Endothelial cell of umbilical vein (primary cell): ENCODE measurements at regions not wholly inside any gene's neighbourhood (a gene's known extent, or its start where the extent isn't known, plus 50 kb on each side); places are given as distances from the start of the nearest gene placed in this dataset.

Source experiments
- BruUV-seq: library from RNA; stranded (reverse); fragments of 400-500 nt; replicated peaks from 2 replicates; lab custom pipeline; 2021; lab: Mats Ljungman, UMichigan
- CTCF ChIA-PET: fragments of 300-600, 350-600 bp; sonication (Branson Sonifier 250); formaldehyde crosslinking; loops from one replicate; lab custom pipeline; 2021; ENCODE audit warnings: antibody characterized with exemption, inconsistent platforms; lab: Charles Lee
- POLR2A ChIA-PET: fragments of 300-600, 350-600 bp; sonication (Branson Sonifier 250); formaldehyde crosslinking; loops from one replicate; lab custom pipeline; 2021; ENCODE audit warnings: antibody characterized with exemption, inconsistent platforms; lab: Charles Lee
- DNase-seq: peaks from one replicate; pipeline ENCODE4 v3.0.0-alpha.2; 2011; ENCODE audit warnings: low read depth, low spot score
- FAIRE-seq: peaks from 2 replicates; lab custom pipeline; 2011; peaks lifted over from hg19 to GRCh38; lab: Jason Lieb, UNC
- H2AFZ ChIP-seq: 2 replicates; pipeline ENCODE4 v1.6.0; 2012; ENCODE audit warnings: low read depth, low read length, control low read depth, inconsistent platforms
- H3K27ac ChIP-seq: 2 replicates; pipeline ENCODE4 v1.5.1; 2011; ENCODE audit warnings: low read depth, mild to moderate bottlenecking, control low read depth, low read length, moderate library complexity; ENCODE audit not compliant: insufficient read depth
- H3K27me3 ChIP-seq, 2 experiments: 2 replicates each; pipeline versions ENCODE4 v1.6.0 to v1.6.1; 2011; ENCODE audit warnings: low read length in 2 of 2, mixed read lengths in 1 of 2; ENCODE audit not compliant: control insufficient read depth in 2 of 2, insufficient read depth in 2 of 2
- H3K36me3 ChIP-seq, 2 experiments: 2 replicates in 1 of 2; 3 replicates in 1 of 2; pipeline ENCODE4 v1.5.1; 2011; ENCODE audit warnings: low read length in 2 of 2, mild to moderate bottlenecking in 1 of 2, moderate library complexity in 1 of 2; ENCODE audit not compliant: control insufficient read depth in 2 of 2, insufficient read depth in 2 of 2; ENCODE audit errors: extremely low read depth in 1 of 2
- H3K4me1 ChIP-seq: 3 replicates; pipeline ENCODE4 v1.5.1; 2011; ENCODE audit warnings: mild to moderate bottlenecking, low read length; ENCODE audit not compliant: control insufficient read depth, insufficient read depth; ENCODE audit errors: extremely low read depth
- H3K4me2 ChIP-seq: 2 replicates; pipeline ENCODE4 v1.6.1; 2011; ENCODE audit warnings: low read length, control low read depth, mixed read lengths; ENCODE audit not compliant: insufficient read depth
- H3K4me3 ChIP-seq, 3 experiments: fragments of 200-600 bp in 1 of 3; sonication (generic), shearing (Covaris generic) in 1 of 3; replicated peaks in 1 of 3; 2 replicates each; pipeline ENCODE4 v1.5.1; 2011 to 2016; ENCODE audit warnings: control low read depth in 3 of 3, low read length in 3 of 3, mild to moderate bottlenecking in 2 of 3, inconsistent platforms in 1 of 3, low read depth in 1 of 3, moderate library complexity in 1 of 3; ENCODE audit not compliant: insufficient read depth in 1 of 3
- H3K79me2 ChIP-seq: 2 replicates; pipeline ENCODE4 v1.6.0; 2012; ENCODE audit warnings: low read length, inconsistent platforms; ENCODE audit not compliant: control insufficient read depth, insufficient read depth
- H3K9ac ChIP-seq: replicated peaks from 2 replicates; pipeline ENCODE3; 2011; ENCODE audit warnings: low read length, control low read depth; ENCODE audit not compliant: insufficient read depth; ENCODE audit errors: extremely low read depth
- H3K9me1 ChIP-seq: replicated peaks from 3 replicates; pipeline ENCODE4 v1.6.0; 2011; ENCODE audit warnings: mild to moderate bottlenecking, low read length; ENCODE audit not compliant: control insufficient read depth, insufficient read depth; ENCODE audit errors: extremely low read depth
- H3K9me3 ChIP-seq: replicated peaks from 2 replicates; pipeline ENCODE4 v1.5.1; 2012; ENCODE audit warnings: low read length, inconsistent platforms; ENCODE audit not compliant: control insufficient read depth, insufficient read depth
- H4K20me1 ChIP-seq: replicated peaks from 2 replicates; pipeline ENCODE3; 2011; ENCODE audit warnings: mild to moderate bottlenecking, low read length; ENCODE audit not compliant: control insufficient read depth, insufficient read depth; ENCODE audit errors: extremely low read depth
- EZH2 ChIP-seq: IDR thresholded peaks from 2 replicates; pipeline ENCODE4 v1.6.1; 2012; ENCODE audit warnings: borderline replicate concordance, low read depth, mild to moderate bottlenecking, moderate library complexity, low read length, inconsistent platforms; ENCODE audit not compliant: severe bottlenecking
- FOS ChIP-seq: IDR thresholded peaks from 2 replicates; pipeline ENCODE4 v1.6.1; 2011; ENCODE audit warnings: mild to moderate bottlenecking, low read length, moderate library complexity, borderline replicate concordance; ENCODE audit not compliant: insufficient read depth
- GATA2 ChIP-seq: IDR thresholded peaks from 2 replicates; pipeline ENCODE4 v1.7.0; 2011; ENCODE audit warnings: low read depth, mild to moderate bottlenecking, moderate library complexity, mixed read lengths, low read length; ENCODE audit not compliant: insufficient read length, insufficient read depth
- JUN ChIP-seq: IDR thresholded peaks from 2 replicates; pipeline ENCODE4 v1.6.1; 2011; ENCODE audit warnings: borderline replicate concordance, low read depth; ENCODE audit not compliant: insufficient read length, insufficient read depth
- MYC ChIP-seq: IDR thresholded peaks from one replicate; pipeline ENCODE4 v1.6.1; 2011; ENCODE audit warnings: mild to moderate bottlenecking, low read depth, low read length
- POLR2A ChIP-seq: IDR thresholded peaks from 2 replicates; pipeline ENCODE4 v1.6.1; 2012; ENCODE audit warnings: low read depth, mild to moderate bottlenecking, control low read depth, low read length
- POLR2AphosphoS5 ChIP-seq: IDR thresholded peaks from 2 replicates; pipeline ENCODE4 v1.6.1; 2012; ENCODE audit warnings: low read depth, mild to moderate bottlenecking, control low read depth, low read length, moderate library complexity; ENCODE audit not compliant: insufficient read depth
- dilution Hi-C: fragments of 300-500 bp; cut with MboI; formaldehyde crosslinking; loops from one replicate; pipeline ENCODE4 v1.15.0; 2019; ENCODE audit warnings: low sequenced_read_pairs; ENCODE audit not compliant: extremely low pct_ligation_motif_present
- intact Hi-C: fragments of 100-400 bp; cut with micrococcal nuclease; formaldehyde crosslinking; loops from one replicate; pipeline ENCODE4 v1.10.0; 2022
- TF ChIP-seq, protein P1 (sequence below): IDR thresholded peaks from 2 replicates; pipeline ENCODE4 v1.6.1; 2011; ENCODE audit not compliant: insufficient read depth, insufficient read length
- TF ChIP-seq, protein P2 (sequence below), 2 donors: IDR thresholded peaks; 1 replicate in 1 of 2; 2 replicates in 1 of 2; pipeline ENCODE4 v1.5.1; 2011; ENCODE audit warnings: low read length in 2 of 2, mild to moderate bottlenecking in 2 of 2, moderate library complexity in 2 of 2, control low read depth in 1 of 2, inconsistent platforms in 1 of 2, low read depth in 1 of 2; ENCODE audit not compliant: insufficient read depth in 1 of 2; ENCODE audit errors: extremely low read depth in 1 of 2

DNA sequence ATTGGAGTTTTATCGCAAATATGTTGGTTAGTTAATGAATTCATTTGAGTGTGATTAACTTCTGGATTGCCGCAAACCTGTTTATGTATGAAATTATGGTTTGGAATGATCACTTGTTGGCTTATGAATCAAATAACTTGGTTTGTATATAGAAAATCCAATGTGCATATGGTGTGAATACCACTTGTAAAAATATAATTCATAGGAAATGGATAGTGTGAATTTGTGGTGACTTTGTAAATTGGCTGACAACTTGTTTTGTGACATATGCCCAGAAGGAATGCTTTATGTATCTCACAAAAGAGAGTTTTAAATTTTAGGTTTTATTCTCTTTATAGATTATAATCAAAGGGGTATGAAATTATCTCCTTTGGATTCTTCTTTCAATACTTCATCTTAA, 436.2 kb downstream of the EPHA5 start:
- DNase-seq (no peak), FAIRE-seq (no peak)
- H4K20me1 ChIP-seq, result no peaks in the 10 kb centered on the region
- H3K36me3 ChIP-seq, result no peaks in the 10 kb centered on the region
- H3K27ac ChIP-seq, result no peak overlapping the region
- H3K79me2 ChIP-seq, result no peaks in the 10 kb centered on the region
- H3K4me3 ChIP-seq, result no peak overlapping the region
- no peak overlapping the region for H3K4me2 ChIP-seq
- H3K9ac ChIP-seq, result no peak overlapping the region
- dilution Hi-C loops (no loop called here), intact Hi-C loops (no loop called here)
- H3K27me3 ChIP-seq, result no peaks in the 10 kb centered on the region
- ChIA-PET CTCF (no interaction called here), POLR2A (no interaction called here)
- TF ChIP-seq GATA2, result no peak
- TF ChIP-seq, protein P1, sequence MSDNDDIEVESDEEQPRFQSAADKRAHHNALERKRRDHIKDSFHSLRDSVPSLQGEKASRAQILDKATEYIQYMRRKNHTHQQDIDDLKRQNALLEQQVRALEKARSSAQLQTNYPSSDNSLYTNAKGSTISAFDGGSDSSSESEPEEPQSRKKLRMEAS, result no peak
- TF ChIP-seq FOS, result no peak
- TF ChIP-seq POLR2A, result no peak
- TF ChIP-seq EZH2, result no peak
- TF ChIP-seq JUN, result no peak
- no peak for TF ChIP-seq MYC
- TF ChIP-seq, protein P2, sequence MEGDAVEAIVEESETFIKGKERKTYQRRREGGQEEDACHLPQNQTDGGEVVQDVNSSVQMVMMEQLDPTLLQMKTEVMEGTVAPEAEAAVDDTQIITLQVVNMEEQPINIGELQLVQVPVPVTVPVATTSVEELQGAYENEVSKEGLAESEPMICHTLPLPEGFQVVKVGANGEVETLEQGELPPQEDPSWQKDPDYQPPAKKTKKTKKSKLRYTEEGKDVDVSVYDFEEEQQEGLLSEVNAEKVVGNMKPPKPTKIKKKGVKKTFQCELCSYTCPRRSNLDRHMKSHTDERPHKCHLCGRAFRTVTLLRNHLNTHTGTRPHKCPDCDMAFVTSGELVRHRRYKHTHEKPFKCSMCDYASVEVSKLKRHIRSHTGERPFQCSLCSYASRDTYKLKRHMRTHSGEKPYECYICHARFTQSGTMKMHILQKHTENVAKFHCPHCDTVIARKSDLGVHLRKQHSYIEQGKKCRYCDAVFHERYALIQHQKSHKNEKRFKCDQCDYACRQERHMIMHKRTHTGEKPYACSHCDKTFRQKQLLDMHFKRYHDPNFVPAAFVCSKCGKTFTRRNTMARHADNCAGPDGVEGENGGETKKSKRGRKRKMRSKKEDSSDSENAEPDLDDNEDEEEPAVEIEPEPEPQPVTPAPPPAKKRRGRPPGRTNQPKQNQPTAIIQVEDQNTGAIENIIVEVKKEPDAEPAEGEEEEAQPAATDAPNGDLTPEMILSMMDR (IDR thresholded peaks at IDR 0.05; ENCODE audit: extremely low read depth in 1 of 2, insufficient read depth in 1 of 2, low read depth in 1 of 2, low read length in 2 of 2), result no peak
- TF ChIP-seq POLR2AphosphoS5, result no peak
- no peaks in the 10 kb centered on the region for H3K9me1 ChIP-seq
- H3K9me3 ChIP-seq, result no peaks in the 10 kb centered on the region
- no peak overlapping the region for H2AFZ ChIP-seq
- no peaks in the 10 kb centered on the region for H3K4me1 ChIP-seq
- no TSS peak for BruUV-seq
